GM18861 (cell line): ENCODE measurements at regions not wholly inside any gene's neighbourhood (a gene's known extent, or its start where the extent isn't known, plus 50 kb on each side); places are given as distances from the start of the nearest gene placed in this dataset.
A peak's percentile ranks its signal among the peaks of the same experiment; 100 is the strongest.
"Not testable (repeated sequence)": the region's sequence is repeated elsewhere in the genome, so short reads cannot be mapped to it uniquely, and the experiment has no call there.

Experiments
- ATAC-seq: cut with Tn5 transposase; IDR thresholded peaks from one replicate; pipeline ENCODE4 v1.9.1; 2021; ENCODE audit not compliant: unreplicated experiment

- ATAC-seq: no peak
Measured at GRCh38 chr10:91002656-91003055, 81.8 kb upstream of the ANKRD1 start.

GRCh38 chr10:91003379-91003778 lies 82.5 kb upstream of the ANKRD1 start:
- not testable (repeated sequence) for ATAC-seq

- ATAC-seq: not testable (repeated sequence)
Measured at GRCh38 chr10:91005276-91005675, 84.4 kb upstream of the ANKRD1 start.

- peak; percentile 28 for ATAC-seq
Measured at GRCh38 chr10:91006001-91006751, 85.3 kb upstream of the ANKRD1 start.

- ATAC-seq: peak; percentile 89
Measured at GRCh38 chr10:91006752-91007346, 86.0 kb upstream of the ANKRD1 start.

- no peak for ATAC-seq
Measured at GRCh38 chr10:91007655-91008054, 86.8 kb upstream of the ANKRD1 start.

- ATAC-seq: no peak
Measured at GRCh38 chr10:91009121-91009520, 88.2 kb upstream of the ANKRD1 start.

GRCh38 chr10:91010952-91011351 lies 90.1 kb upstream of the ANKRD1 start:
- no peak for ATAC-seq

GRCh38 chr10:91012502-91012901 lies 91.6 kb upstream of the ANKRD1 start:
- ATAC-seq: no peak

- no peak for ATAC-seq
Measured at GRCh38 chr10:91013985-91014384, 93.1 kb upstream of the ANKRD1 start.

GRCh38 chr10:91017198-91017597 lies 96.3 kb upstream of the ANKRD1 start:
- no peak for ATAC-seq

GRCh38 chr10:91021901-91022300 lies 101.0 kb upstream of the ANKRD1 start:
- ATAC-seq: no peak

GRCh38 chr10:91022390-91022789 lies 101.5 kb upstream of the ANKRD1 start:
- ATAC-seq: no peak

- ATAC-seq: no peak
Measured at GRCh38 chr10:91022924-91023699, 102.2 kb upstream of the ANKRD1 start.

- ATAC-seq: no peak
Measured at GRCh38 chr10:91023700-91024398, 103.0 kb upstream of the ANKRD1 start.

GRCh38 chr10:91024541-91024940 lies 103.7 kb upstream of the ANKRD1 start:
- ATAC-seq: no peak

- no peak for ATAC-seq
Measured at GRCh38 chr10:91032611-91033206, 111.8 kb upstream of the ANKRD1 start.

- no peak for ATAC-seq
Measured at GRCh38 chr10:91033324-91033950, 112.5 kb upstream of the ANKRD1 start.

- no peak for ATAC-seq
Measured at GRCh38 chr10:91034042-91034441, 113.2 kb upstream of the ANKRD1 start.

GRCh38 chr10:91034494-91035159 lies 113.7 kb upstream of the ANKRD1 start:
- ATAC-seq: no peak
